Peyer's patch (tissue), 4 donors: ENCODE measurements at regions not wholly inside any gene's neighbourhood (a gene's known extent, or its start where the extent isn't known, plus 50 kb on each side); places are given as distances from the start of the nearest gene placed in this dataset.

Experiments
- DNase-seq, 3 donors: peaks; one replicate each; pipeline ENCODE4 v3.0.0-alpha.2; 2017 to 2019
- H3K27ac ChIP-seq, 4 donors: fragments of 200-600 bp; sonication (generic); one replicate each; pipeline ENCODE4 v1.5.1; 2016 to 2019
- H3K27me3 ChIP-seq, 2 donors: fragments of 200-600 bp; sonication (generic); one replicate each; pipeline ENCODE4 v1.5.1; 2019
- H3K36me3 ChIP-seq, 3 donors: fragments of 200-600 bp; sonication (generic); one replicate each; pipeline ENCODE4 v1.5.1; 2016 to 2019
- H3K4me1 ChIP-seq, 4 donors: fragments of 200-600 bp; sonication (generic); one replicate each; pipeline ENCODE4 v1.5.1; 2016 to 2019
- H3K4me3 ChIP-seq, 4 donors: fragments of 200-600 bp; sonication (generic); 1 replicate in 3 of 4; 2 replicates in 1 of 4; pipeline ENCODE4 v1.5.1; 2016 to 2019; ENCODE audit warnings: mild to moderate bottlenecking in 1 of 4
- H3K9me3 ChIP-seq, 4 donors: fragments of 200-600 bp; sonication (generic); one replicate each; pipeline ENCODE4 v1.5.1; 2016 to 2019; ENCODE audit warnings: mild to moderate bottlenecking in 1 of 4
- POLR2A ChIP-seq, 2 donors: fragments of 450-650 bp; IDR thresholded peaks; one replicate each; pipeline ENCODE4 v1.5.1; 2017; ENCODE audit warnings: antibody characterized with exemption in 2 of 2, mild to moderate bottlenecking in 2 of 2, moderate library complexity in 2 of 2
- TF ChIP-seq, protein P1 (sequence below), 6 experiments: fragments of 450-650 bp in 4 of 6; fragments of 200-600 bp in 2 of 6; sonication (generic) in 1 of 6; IDR thresholded peaks; one replicate each; pipeline ENCODE4 v1.5.1; 2017 to 2019; ENCODE audit warnings: antibody characterized with exemption in 6 of 6, mild to moderate bottlenecking in 3 of 6, moderate library complexity in 1 of 6

DNA sequence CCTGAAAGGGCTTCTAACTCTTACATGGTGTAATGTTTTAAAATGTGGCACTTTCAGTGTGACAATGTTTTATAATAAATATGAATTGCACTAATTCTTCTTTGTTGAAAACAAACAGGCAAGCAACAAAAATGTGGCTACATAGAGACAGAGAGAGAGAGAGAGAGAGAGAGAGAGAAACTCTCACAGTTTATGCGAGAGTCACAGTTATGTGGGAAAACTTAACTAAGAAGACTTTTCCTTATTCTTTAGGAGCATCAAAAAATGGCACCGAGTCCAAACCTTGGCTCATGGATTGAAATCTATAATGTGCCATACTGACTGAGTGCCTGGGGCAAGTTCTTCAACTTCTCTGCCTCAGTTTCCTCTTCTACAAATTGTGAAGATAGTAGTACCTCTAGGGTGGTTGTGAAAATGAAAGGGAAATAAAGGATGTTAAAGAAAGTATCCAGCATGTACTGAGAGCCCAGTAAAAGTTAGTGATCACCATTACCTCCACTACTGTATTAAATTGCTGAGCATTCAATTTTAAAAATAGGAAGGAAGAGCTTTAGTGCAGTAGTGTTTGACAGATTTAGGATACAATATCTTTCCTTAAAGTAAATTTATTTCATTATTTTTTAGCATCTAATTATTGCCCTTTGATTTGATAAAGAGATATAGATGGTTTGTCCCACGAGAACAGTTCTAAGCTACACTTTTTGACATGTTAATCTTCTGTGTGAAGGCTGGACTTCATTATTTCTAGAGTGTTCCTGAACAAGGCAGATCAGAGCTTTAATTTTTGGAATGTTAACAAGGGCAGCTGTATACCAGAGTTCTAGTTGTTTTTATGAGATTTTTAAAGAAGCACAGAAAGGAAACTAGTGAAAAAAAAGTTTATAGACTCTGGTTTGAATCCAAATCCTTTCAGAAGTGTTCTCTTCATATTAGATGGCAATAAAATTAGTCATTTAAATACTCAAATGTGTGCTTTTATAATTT, 187.5 kb upstream of the ANK2 start:
- Histone ChIP-seq H3K4me3 (no peak overlapping the region), H3K9me3 (no peaks in the 10 kb centered on the region), H3K36me3 (no peaks in the 10 kb centered on the region), H3K27ac (no peak overlapping the region), H3K4me1 (no peaks in the 10 kb centered on the region), H3K27me3 (no peaks in the 10 kb centered on the region)
- no peak for DNase-seq
- TF ChIP-seq, protein P1, sequence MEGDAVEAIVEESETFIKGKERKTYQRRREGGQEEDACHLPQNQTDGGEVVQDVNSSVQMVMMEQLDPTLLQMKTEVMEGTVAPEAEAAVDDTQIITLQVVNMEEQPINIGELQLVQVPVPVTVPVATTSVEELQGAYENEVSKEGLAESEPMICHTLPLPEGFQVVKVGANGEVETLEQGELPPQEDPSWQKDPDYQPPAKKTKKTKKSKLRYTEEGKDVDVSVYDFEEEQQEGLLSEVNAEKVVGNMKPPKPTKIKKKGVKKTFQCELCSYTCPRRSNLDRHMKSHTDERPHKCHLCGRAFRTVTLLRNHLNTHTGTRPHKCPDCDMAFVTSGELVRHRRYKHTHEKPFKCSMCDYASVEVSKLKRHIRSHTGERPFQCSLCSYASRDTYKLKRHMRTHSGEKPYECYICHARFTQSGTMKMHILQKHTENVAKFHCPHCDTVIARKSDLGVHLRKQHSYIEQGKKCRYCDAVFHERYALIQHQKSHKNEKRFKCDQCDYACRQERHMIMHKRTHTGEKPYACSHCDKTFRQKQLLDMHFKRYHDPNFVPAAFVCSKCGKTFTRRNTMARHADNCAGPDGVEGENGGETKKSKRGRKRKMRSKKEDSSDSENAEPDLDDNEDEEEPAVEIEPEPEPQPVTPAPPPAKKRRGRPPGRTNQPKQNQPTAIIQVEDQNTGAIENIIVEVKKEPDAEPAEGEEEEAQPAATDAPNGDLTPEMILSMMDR (IDR thresholded peaks at IDR 0.05), result no peak
- TF ChIP-seq POLR2A (IDR thresholded peaks at IDR 0.05), result no peak

DNA sequence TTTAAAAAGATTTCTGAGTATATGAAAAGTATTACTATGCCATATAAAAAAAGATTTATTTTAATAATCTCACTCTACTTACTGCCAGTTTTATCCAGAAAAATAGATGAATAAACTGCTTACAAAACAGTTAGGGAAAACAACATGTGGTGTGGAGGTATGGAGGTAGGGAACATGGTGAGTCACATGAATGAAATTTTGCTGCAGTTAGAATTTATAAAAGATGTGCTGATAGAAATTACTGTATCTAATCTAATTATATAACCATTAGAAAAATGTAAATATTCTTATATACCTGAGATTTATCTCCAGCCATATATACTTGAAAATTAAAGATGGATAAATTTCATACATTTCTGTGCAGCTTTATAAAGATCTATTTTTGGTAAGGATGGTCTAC, 184.0 kb upstream of the ANK2 start:
- no peaks in the 10 kb centered on the region for H3K9me3 ChIP-seq
- H3K4me1 ChIP-seq, result no peaks in the 10 kb centered on the region
- no peak overlapping the region for H3K4me3 ChIP-seq
- DNase-seq, result no peak
- no peaks in the 10 kb centered on the region for H3K27me3 ChIP-seq
- H3K27ac ChIP-seq, result no peak overlapping the region
- H3K36me3 ChIP-seq, result no peaks in the 10 kb centered on the region
- TF ChIP-seq, protein P1 (IDR thresholded peaks at IDR 0.05), result no peak
- TF ChIP-seq POLR2A (IDR thresholded peaks at IDR 0.05), result no peak

DNA sequence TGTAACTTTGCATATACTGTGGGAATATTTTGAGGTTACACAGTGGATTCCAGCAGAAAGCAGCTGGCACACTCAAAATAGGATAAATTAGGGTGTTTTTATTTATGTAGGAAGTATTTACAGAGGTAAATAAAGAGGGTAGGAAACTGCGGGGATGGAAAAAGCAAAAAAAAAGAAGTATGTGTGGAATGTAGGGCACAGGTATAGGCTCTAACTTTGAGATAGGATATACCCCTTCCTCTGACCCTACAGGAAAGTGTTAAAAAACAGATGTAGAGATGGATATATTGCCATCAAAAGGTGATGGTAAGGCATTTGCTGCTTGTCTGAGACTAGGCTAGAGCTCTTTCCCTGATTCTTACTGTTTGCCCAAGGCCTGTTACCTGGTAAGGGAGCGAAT, 173.1 kb upstream of the ANK2 start:
- Histone ChIP-seq H3K36me3 (no peaks in the 10 kb centered on the region), H3K4me1 (no peaks in the 10 kb centered on the region), H3K27ac (no peak overlapping the region), H3K4me3 (no peak overlapping the region), H3K27me3 (no peaks in the 10 kb centered on the region), H3K9me3 (no peaks in the 10 kb centered on the region)
- no peak for DNase-seq
- TF ChIP-seq POLR2A (IDR thresholded peaks at IDR 0.05), result no peak
- TF ChIP-seq, protein P1 (IDR thresholded peaks at IDR 0.05), result no peak

DNA sequence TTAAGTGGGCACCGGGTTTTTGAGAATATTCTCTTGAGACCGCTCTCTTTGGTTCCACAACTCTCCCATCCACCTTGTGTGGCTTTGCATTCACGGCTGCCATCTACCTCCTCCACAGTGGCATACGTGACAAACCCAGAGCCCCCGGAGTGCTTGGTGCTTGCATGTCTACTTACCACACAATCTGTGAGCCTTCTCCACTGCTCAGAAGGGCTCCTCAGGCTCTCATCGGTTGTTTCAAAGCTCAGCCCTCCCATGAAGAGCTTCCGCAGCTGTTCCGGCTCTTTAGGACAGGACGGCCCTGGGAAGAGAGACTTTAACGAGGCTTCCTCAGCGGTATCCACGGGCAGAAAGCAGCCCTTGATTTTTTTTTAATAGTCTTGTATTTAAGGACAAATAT, 167.6 kb upstream of the ANK2 start:
- Histone ChIP-seq H3K4me3 (no peak overlapping the region), H3K9me3 (no peaks in the 10 kb centered on the region), H3K27me3 (no peaks in the 10 kb centered on the region), H3K27ac (no peak overlapping the region), H3K36me3 (no peaks in the 10 kb centered on the region), H3K4me1 (no peaks in the 10 kb centered on the region)
- no peak for TF ChIP-seq POLR2A (IDR thresholded peaks at IDR 0.05)
- DNase-seq, result no peak

DNA sequence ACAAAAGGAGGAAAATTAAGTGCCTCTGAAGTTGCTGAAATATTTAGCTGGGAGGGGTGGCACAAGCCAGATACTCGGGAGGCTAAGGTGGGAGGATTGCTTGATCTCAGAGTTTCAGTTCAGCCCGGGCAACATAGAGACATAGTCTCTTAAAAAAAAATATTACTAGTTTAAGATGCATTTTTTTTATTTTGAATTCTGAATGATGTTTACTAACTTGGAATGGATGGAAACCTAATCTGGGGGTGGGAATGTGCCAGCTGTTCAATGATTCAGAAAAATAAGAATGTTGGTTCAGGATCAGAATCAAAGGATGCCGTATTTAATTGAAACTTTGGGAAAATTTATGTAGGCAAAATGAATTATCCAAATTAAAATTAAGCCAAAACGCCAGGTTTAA, 167.2 kb upstream of the ANK2 start:
- H3K4me3 ChIP-seq, result no peak overlapping the region
- no peaks in the 10 kb centered on the region for H3K27me3 ChIP-seq
- TF ChIP-seq POLR2A (IDR thresholded peaks at IDR 0.05), result no peak
- TF ChIP-seq, protein P1 (IDR thresholded peaks at IDR 0.05), result no peak
- H3K4me1 ChIP-seq, result no peaks in the 10 kb centered on the region
- DNase-seq, result no peak
- H3K27ac ChIP-seq, result no peak overlapping the region
- no peaks in the 10 kb centered on the region for H3K36me3 ChIP-seq
- H3K9me3 ChIP-seq, result no peaks in the 10 kb centered on the region

DNA sequence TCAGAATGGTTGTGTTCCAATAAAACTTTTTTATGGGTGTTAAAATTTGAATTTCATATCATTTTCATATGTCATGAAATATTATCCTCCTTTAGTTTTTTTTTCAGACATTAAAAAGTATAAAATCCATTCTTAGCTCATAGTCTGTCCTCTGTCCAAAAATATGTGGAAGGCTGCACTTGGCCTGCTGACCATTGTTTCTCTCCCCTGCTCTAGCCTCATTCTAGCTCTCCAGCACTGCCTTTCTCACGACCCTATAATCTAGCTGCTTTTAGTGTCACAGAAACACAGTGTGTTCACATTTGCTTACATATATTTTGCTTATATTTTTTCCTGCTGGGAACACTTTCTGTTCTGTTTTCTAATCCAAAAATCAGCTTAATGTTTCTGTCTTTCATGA, 165.0 kb upstream of the ANK2 start:
- Histone ChIP-seq H3K36me3 (no peaks in the 10 kb centered on the region), H3K4me3 (no peak overlapping the region), H3K27me3 (no peaks in the 10 kb centered on the region), H3K9me3 (no peaks in the 10 kb centered on the region), H3K27ac (no peak overlapping the region), H3K4me1 (no peaks in the 10 kb centered on the region)
- no peak for TF ChIP-seq POLR2A (IDR thresholded peaks at IDR 0.05)
- TF ChIP-seq, protein P1 (IDR thresholded peaks at IDR 0.05), result no peak
- no peak for DNase-seq
